Globus pallidus (tissue), 1 donor: ENCODE measurements at regions not wholly inside any gene's neighbourhood (a gene's known extent, or its start where the extent isn't known, plus 50 kb on each side); places are given as distances from the start of the nearest gene placed in this dataset.

Source experiments
- DNase-seq: peaks from one replicate; pipeline ENCODE4 v3.0.0-alpha.2; 2015; ENCODE audit warnings: low spot score

GRCh38 chr15:46110755-46111154, 475.9 kb downstream of the SQOR start:
- DNase-seq, result no peak

DNA sequence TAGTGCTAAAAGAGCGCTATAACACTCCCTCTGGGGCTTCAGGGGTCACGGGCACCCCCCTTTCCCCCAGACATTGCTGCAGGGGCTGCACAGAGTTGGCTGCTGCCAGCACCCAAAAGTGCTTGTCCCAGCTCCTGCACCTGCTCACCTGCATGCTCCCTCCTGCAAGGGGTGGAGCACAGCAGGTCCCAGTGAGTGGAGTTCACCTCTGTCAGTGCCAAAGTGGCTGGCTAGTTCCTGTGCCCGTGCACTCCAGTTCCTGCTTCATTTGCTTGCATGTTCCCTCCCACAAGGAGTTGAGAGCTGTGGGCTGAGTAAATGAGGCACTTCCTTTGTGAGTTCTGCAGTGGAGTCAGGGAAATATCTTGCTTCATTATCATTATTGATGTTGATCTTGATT, 476.9 kb downstream of the SQOR start:
- no peak for DNase-seq

DNA sequence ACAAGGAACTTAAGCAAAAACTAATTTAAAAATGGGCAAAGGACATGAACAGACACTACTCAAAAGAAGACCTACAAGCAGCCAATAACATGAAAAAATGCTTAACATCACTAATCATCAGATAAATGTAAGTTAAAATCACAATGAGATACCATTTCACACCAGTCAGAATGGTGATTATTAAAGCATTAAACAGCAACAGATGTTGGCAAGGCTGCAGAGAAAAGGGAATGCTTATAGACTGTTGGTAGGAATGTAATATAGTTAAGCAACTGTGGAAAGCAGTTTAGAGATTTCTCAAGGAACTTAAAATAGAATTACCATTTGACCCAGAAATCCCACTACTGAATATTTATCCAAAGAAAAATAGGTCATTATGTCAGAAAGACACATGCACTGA, 482.2 kb downstream of the SQOR start:
- DNase-seq, result no peak

DNA sequence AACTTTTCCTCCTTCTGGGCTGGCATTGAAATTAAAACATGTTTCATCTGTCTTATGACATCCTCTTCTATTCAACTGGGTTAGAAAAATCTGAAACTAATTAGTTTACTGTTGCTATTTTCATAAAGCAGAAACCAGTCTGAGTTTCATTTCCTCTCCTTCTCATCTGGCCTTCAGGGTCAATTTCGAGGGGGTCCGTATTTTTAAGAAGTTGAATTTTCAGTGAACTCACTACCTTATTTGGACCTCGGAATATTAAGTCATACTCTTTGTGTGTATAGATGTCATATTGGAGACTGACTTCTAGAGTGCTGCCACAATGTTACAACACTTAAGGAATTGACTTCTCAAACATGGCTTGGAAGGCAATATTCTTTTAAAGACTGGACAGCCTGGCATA, 485.9 kb downstream of the SQOR start:
- DNase-seq, result no peak

DNA sequence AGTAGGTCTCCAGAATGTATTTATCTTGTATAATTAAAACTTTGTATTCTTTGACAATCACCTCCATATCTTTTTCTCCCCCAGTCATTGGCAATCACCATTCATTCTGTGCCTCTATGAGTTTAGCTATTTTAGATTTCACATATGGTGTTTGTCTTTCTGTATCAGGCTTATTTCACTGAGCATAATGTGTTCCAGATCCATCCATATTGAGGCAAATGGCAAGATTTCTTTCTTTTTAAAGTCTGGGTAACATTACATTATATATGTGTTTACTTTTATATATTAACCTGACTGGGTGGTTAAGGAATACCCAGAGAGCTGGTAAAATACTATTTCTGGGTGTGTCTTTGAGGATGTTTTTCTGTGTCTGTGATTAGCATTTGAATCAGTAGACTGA, 486.6 kb downstream of the SQOR start:
- no peak for DNase-seq

DNA sequence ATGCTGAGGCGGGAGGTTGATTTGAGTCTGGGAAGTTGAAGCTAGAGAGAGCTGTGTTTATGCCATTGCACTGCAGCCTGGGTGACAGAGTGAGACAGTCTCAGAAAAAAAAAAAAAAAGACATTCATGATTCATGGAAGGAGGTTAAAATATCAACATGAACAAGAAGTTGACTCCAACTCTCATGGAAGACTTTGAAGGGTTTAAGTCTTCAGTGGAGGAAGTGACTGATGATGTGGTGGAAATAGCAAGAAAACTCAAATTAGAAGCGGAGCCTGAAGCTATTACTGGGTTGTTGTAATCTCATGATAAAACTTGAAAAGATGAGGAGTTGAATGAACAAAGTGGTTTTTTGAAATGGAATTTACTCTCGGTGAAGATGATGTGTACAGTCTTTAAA, 491.8 kb downstream of the SQOR start:
- DNase-seq, result no peak

GRCh38 chr15:46127361-46127874, 492.6 kb downstream of the SQOR start:
- no peak for DNase-seq

DNA sequence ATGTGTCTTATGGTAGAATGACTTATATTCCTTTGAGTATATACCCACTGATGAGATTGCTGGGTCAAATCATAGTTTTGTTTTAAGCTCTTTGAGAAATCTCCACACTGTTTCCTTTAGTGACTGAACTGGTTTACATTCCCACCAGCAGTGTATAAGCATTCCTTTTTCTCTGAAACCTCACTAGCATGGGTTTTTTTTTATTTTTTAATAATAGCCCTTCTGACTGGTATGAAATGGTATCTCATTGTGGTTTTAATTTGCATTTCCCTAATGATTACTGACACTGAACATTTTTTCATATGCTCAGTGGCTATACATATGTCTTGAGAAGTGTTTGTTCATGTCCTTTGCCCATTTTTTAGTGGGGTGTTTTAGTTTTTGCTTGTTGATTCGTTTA, 494.3 kb downstream of the SQOR start:
- DNase-seq, result no peak

DNA sequence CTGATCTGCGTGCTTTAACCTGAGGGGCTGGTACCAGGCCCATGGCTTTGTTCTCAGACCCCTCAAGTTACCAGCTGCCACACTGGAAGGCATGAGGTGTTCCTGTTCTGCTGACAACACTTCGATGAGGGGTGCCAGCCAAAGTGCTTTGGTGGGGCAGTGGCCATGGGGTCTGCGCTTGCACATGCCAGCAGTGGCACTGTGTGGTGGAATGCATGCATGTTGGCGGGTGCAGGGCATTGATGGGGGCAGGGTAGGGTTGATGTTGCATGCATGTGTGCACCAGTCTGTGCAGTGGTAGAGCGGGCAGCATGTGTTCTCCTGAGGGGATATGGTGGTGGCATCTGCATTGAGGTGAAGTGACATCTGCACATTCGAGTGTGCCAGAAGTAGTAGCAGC, 497.0 kb downstream of the SQOR start:
- DNase-seq, result no peak

GRCh38 chr15:46137443-46137842, 502.6 kb downstream of the SQOR start:
- no peak for DNase-seq

- no peak for DNase-seq
Observed at GRCh38 chr15:46146002-46146401, 511.2 kb downstream of the SQOR start.

DNA sequence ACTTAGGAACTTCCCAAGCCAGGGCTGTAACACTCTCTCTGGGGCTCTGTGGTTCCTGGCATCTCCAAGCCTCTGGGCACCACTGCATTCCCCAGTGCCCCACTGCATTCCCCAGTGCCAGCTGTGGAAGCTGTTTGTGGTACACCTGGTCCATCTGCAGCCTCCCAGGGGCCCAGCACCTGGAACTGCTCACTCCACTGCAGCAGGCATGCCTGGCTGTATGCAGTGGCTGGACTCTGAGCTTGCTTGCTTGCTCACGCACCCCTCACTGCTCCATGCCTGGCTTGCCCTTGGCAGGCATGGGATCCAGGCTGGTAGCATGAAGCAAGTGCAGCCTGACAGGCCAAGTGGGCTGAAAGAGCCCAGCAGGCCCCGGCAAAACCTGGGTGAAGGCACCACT, 512.1 kb downstream of the SQOR start:
- no peak for DNase-seq

- no peak for DNase-seq
Observed at GRCh38 chr15:46151786-46152185, 517.0 kb downstream of the SQOR start.

GRCh38 chr15:46166750-46167149, 531.9 kb downstream of the SQOR start:
- no peak for DNase-seq

DNA sequence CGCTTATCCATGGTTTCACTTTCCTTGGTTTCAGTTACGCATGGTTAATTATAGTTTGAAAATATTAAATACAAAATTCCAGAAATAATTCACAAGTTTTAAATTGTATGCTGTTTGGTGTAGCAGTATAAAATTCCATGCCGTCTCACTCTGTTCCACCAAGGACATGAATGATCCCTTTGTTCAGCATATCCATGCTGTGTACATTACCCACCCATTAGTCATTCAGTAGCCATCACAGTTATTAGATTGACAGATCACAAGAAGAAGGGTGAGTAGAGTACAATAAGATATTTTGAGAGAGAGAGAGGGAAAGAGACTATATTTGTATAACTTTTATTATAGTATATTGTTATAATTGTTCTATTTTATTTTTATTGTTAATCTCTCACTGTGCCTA, 535.5 kb downstream of the SQOR start:
- no peak for DNase-seq

- no peak for DNase-seq
Observed at GRCh38 chr15:46174122-46174521, 539.3 kb downstream of the SQOR start.

DNA sequence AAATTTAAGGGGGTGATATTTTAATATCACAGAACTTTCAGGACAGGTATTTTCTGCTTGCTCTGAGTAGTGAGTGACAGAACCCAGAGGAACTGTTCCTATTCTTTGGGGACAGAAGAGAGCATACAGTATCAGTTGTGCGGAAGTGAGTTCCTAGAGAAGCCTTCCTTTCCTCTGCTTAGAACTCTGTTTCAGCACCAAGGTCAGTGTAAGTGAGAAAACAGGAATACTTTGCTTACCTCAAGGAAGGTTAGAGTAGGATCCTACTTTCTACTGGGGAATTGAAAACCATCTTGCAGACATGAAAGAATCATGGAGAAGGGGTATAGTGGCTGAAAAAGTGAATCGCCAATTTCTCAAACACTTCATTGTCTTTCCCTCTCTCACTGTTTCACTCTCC, 542.4 kb downstream of the SQOR start:
- no peak for DNase-seq

DNA sequence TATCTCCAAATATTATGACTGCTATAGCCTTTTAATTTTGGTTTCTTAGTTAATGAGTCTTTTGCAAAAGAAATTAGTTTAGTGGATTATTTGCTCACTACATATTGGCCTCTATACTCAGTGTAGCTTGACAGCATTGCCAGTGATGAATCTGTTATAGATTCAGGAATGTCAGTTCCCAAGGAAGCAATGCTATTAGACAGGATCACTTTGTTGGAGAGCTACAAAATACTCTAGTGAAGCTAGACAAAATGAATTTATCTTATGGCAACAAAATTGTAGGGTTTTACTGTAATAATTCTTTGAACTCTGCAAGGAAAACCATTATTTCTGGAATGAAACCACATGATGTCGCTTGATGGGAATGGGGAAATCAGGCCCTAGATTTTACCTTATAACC, 543.3 kb downstream of the SQOR start:
- DNase-seq, result no peak

DNA sequence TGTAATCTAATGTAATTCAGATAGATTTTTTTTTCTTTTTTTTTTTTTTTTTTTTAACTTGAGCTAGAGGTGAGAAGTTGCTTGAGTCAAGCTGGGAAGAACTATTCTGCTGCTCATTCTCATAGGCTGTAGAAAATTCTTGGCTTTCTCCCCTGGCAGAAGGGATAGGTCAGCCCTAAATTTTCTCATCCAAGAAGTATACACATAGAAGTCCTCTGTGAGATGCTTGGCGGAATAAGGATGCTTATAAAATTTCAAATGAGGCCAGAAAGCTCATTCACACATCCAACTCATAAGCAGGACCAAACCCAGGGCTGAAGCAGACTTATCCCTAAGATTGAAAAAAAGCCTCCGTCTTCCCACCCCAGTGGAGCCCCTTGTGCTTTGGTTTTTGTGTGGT, 572.5 kb downstream of the SQOR start:
- no peak for DNase-seq

- no peak for DNase-seq
Observed at GRCh38 chr15:46213551-46213950, 578.7 kb downstream of the SQOR start.

DNA sequence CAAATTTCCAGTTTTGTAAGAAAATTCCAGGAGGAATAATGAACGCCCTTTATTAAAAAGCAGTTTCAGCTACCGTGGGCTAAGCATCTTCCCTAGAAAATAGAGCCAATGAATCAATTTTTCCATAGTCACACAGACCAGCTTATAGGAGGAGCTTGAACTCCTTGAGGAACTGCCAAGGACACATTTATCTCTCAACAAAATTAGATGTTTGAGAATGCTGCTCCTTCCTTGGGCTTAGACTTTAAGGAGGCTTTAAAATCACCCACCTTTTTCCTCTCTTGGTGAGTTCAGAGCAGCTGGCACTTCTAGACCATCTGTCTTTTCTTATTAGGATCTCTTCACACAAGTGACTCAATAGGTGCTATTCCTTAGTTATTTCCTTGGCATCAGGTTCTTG, 588.0 kb downstream of the SQOR start:
- DNase-seq, result no peak

DNA sequence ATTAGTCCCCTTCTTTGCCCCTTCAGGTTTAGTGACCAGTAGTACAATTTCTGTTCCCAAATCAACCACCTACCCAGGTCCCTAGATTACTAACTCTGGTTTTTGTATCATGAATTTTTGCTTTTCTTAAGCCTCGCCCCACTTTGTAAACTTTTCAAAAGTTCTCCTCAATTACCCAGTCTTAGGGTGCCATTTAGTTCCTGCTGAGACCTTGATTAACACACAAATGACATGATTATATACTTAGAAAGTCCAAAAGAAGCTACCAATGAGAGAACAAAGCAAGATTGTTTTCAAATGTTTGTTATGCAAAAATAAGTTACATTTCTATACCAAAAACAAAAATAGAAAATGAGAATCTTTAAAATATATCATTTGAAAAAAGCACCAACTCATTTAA, 594.4 kb downstream of the SQOR start:
- DNase-seq, result no peak

GRCh38 chr15:46231786-46232185, 597.0 kb downstream of the SQOR start:
- no peak for DNase-seq

DNA sequence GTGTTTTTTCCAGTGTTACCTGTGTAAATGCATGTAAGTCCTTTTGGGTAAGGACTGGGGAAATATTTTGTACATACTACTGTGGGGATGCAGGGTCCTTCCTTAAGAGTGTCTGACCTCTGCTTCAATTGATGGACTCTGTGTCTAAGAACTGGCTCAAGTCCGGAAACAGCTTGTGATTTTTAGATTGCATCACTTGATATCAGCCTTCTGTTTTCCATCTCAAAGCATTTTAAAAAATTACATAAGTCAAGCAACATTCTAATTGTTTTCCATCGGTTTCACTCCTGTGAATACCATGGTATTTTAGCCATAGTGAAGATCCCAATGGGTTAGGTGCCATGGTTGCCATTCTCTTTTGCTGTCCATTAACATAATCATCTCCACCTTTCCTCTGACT, 597.6 kb downstream of the SQOR start:
- no peak for DNase-seq

- no peak for DNase-seq
Observed at GRCh38 chr15:46242935-46243334, 608.1 kb downstream of the SQOR start.
